ENCODE measurements at regions not wholly inside any gene's neighbourhood (a gene's known extent, or its start where the extent isn't known, plus 50 kb on each side); places are given as distances from the start of the nearest gene placed in this dataset.

DNA sequence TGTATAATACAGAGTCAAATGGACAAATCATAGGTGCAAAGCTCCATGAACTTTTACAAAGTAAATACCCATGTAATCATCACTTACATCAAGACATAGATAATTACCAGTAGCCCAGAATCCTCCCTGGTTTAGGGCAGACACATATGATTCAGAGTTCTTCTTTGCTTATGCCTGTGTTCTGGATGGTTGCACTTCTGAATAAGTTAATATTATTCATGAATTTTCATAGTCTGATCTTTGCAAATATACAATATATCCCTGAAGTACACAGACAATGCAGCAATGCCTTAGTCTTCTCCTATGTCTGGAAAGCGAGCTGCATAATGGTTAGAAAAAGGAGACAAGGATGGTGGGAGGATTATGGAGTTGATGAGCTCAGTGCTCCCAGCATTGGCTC lies 122.4 kb upstream of the PLXNA2 start:
- no peak overlapping the region for H3K4me2 ChIP-seq (ENCODE audit: low read length)
- H3K4me1 ChIP-seq (ENCODE audit: insufficient read depth, low read length, poor library complexity, severe bottlenecking) = no peaks in the 10 kb centered on the region
- H3K9me2 ChIP-seq (ENCODE audit: insufficient read depth, low read length) = no peaks in the 10 kb centered on the region
- no peaks in the 10 kb centered on the region for H3K36me3 ChIP-seq (ENCODE audit: insufficient read depth, low read length)
- H4K20me1 ChIP-seq (ENCODE audit: insufficient read depth, low read length) = no peaks in the 10 kb centered on the region
- H3K9me3 ChIP-seq (ENCODE audit: low read length) = no peaks in the 10 kb centered on the region
- ChIA-PET POLR2A (interaction anchor here (0.8 kb wide), 1 partner anchor 358 kb away, joined by 3 read pairs; no protein-coding TSS in a partner anchor), CTCF (ENCODE audit: unreplicated experiment) (no interaction called here)
- H3K4me3 ChIP-seq (ENCODE audit: low read depth, low read length, poor library complexity, severe bottlenecking) = no peak overlapping the region
- DNase-seq (ENCODE audit: low spot score) = no peak
- no peak for TF ChIP-seq EZH2phosphoT487 (IDR thresholded peaks at IDR 0.05; ENCODE audit: borderline replicate concordance, low read depth, low read length)
- TF ChIP-seq CTCF (conservative IDR thresholded peaks at IDR 0.05; ENCODE audit: low read length) = no peak
- no peak overlapping the region for H3K27ac ChIP-seq (ENCODE audit: low read depth, low read length, poor library complexity, severe bottlenecking)
- H3K79me2 ChIP-seq (ENCODE audit: insufficient read depth, low read depth, low read length) = no peaks in the 10 kb centered on the region
- no TSS peak for BruUV-seq (replicated peaks)
- intact Hi-C loops (cut with micrococcal nuclease; ENCODE audit: unreplicated experiment) = no loop called here
- no peak overlapping the region for H2AFZ ChIP-seq (ENCODE audit: low read length)

- Histone ChIP-seq H3K9me2 (ENCODE audit: insufficient read depth, low read length) (no peaks in the 10 kb centered on the region), H3K4me3 (ENCODE audit: low read depth, low read length, poor library complexity, severe bottlenecking) (no peak overlapping the region), H3K79me2 (ENCODE audit: insufficient read depth, low read depth, low read length) (no peaks in the 10 kb centered on the region), H3K27ac (ENCODE audit: low read depth, low read length, poor library complexity, severe bottlenecking) (no peak overlapping the region), H2AFZ (ENCODE audit: low read length) (no peak overlapping the region), H4K20me1 (ENCODE audit: insufficient read depth, low read length) (no peaks in the 10 kb centered on the region), H3K9me3 (ENCODE audit: low read length) (no peaks in the 10 kb centered on the region), H3K4me2 (ENCODE audit: low read length) (no peak overlapping the region), H3K36me3 (ENCODE audit: insufficient read depth, low read length) (no peaks in the 10 kb centered on the region), H3K4me1 (ENCODE audit: insufficient read depth, low read length, poor library complexity, severe bottlenecking) (no peaks in the 10 kb centered on the region)
- no TSS peak for BruUV-seq (replicated peaks)
- CTCF ChIA-PET (ENCODE audit: unreplicated experiment) = no interaction called here
- POLR2A ChIA-PET = no interaction called here
- DNase-seq (ENCODE audit: low spot score) = no peak
- intact Hi-C loops (cut with micrococcal nuclease; ENCODE audit: unreplicated experiment) = no loop called here
- TF ChIP-seq EZH2phosphoT487 (IDR thresholded peaks at IDR 0.05; ENCODE audit: borderline replicate concordance, low read depth, low read length) (no peak), CTCF (conservative IDR thresholded peaks at IDR 0.05; ENCODE audit: low read length) (no peak)
These were observed 124.9 kb upstream of the PLXNA2 start for GRCh38 chr1:208369045-208369444.

GRCh38 chr1:208369658-208370057 lies 125.5 kb upstream of the PLXNA2 start:
- H3K4me3 ChIP-seq (ENCODE audit: low read depth, low read length, poor library complexity, severe bottlenecking) = no peak overlapping the region
- POLR2A ChIA-PET = no interaction called here
- no peaks in the 10 kb centered on the region for H4K20me1 ChIP-seq (ENCODE audit: insufficient read depth, low read length)
- H3K9me3 ChIP-seq (ENCODE audit: low read length) = no peaks in the 10 kb centered on the region
- no peak for TF ChIP-seq CTCF (conservative IDR thresholded peaks at IDR 0.05; ENCODE audit: low read length)
- H3K36me3 ChIP-seq (ENCODE audit: insufficient read depth, low read length) = no peaks in the 10 kb centered on the region
- DNase-seq (ENCODE audit: low spot score) = no peak
- no peaks in the 10 kb centered on the region for H3K4me1 ChIP-seq (ENCODE audit: insufficient read depth, low read length, poor library complexity, severe bottlenecking)
- no peaks in the 10 kb centered on the region for H3K79me2 ChIP-seq (ENCODE audit: insufficient read depth, low read depth, low read length)
- CTCF ChIA-PET (ENCODE audit: unreplicated experiment) = no interaction called here
- H3K9me2 ChIP-seq (ENCODE audit: insufficient read depth, low read length) = no peaks in the 10 kb centered on the region
- intact Hi-C loops (cut with micrococcal nuclease; ENCODE audit: unreplicated experiment) = no loop called here
- no peak overlapping the region for H3K27ac ChIP-seq (ENCODE audit: low read depth, low read length, poor library complexity, severe bottlenecking)
- no peak overlapping the region for H2AFZ ChIP-seq (ENCODE audit: low read length)
- H3K4me2 ChIP-seq (ENCODE audit: low read length) = no peak overlapping the region
- no TSS peak for BruUV-seq (replicated peaks)
